ENCODE measurements at regions not wholly inside any gene's neighbourhood (a gene's known extent, or its start where the extent isn't known, plus 50 kb on each side); places are given as distances from the start of the nearest gene placed in this dataset.
"Not testable (repeated sequence)": the region's sequence is repeated elsewhere in the genome, so short reads cannot be mapped to it uniquely, and the experiment has no call there.

- H3K4me1 Mint-ChIP-seq; H3K27me3 Mint-ChIP-seq; POLR2A ChIA-PET; H3K36me3 Mint-ChIP-seq (ENCODE audit: low read depth); H3K27ac Mint-ChIP-seq; H3K4me3 Mint-ChIP-seq; CTCF ChIA-PET; DNase-seq: not testable (repeated sequence)
- H3K9me3 Mint-ChIP-seq, result peaks cover 26% of the 10 kb centered on the region
Measured at GRCh38 chr3:90207353-90208097, 1100.1 kb downstream of the EPHA3 start.

- POLR2A ChIA-PET, result no interaction called here
- CTCF ChIA-PET, result no interaction called here
- DNase-seq, result no peak
- Mint-ChIP-seq H3K36me3 (ENCODE audit: low read depth) (no peaks in the 10 kb centered on the region), H3K4me3 (no peak overlapping the region), H3K27me3 (no peaks in the 10 kb centered on the region), H3K4me1 (no peaks in the 10 kb centered on the region), H3K9me3 (peaks cover 22% of the 10 kb centered on the region), H3K27ac (no peak overlapping the region)
Measured at GRCh38 chr3:90221900-90222299, 1114.5 kb downstream of the EPHA3 start.

- ChIA-PET CTCF (interaction anchor here (0.6 kb wide), 1 partner anchor 17 kb away, joined by 3 read pairs; no protein-coding TSS in a partner anchor), POLR2A (no interaction called here)
- DNase-seq, result no peak
- H3K36me3 Mint-ChIP-seq (ENCODE audit: low read depth), result no peaks in the 10 kb centered on the region
- no peaks in the 10 kb centered on the region for H3K4me1 Mint-ChIP-seq
- no peak overlapping the region for H3K4me3 Mint-ChIP-seq
- no peak overlapping the region for H3K27ac Mint-ChIP-seq
- H3K27me3 Mint-ChIP-seq, result no peaks in the 10 kb centered on the region
- peaks cover 19% of the 10 kb centered on the region for H3K9me3 Mint-ChIP-seq
Measured at GRCh38 chr3:90241481-90241880, 1134.1 kb downstream of the EPHA3 start.

- DNase-seq, result no peak
- ChIA-PET POLR2A (no interaction called here), CTCF (no interaction called here)
- H3K9me3 Mint-ChIP-seq, result peaks cover 11% of the 10 kb centered on the region
- H3K36me3 Mint-ChIP-seq (ENCODE audit: low read depth), result no peaks in the 10 kb centered on the region
- H3K27me3 Mint-ChIP-seq, result no peaks in the 10 kb centered on the region
- no peak overlapping the region for H3K27ac Mint-ChIP-seq
- no peaks in the 10 kb centered on the region for H3K4me1 Mint-ChIP-seq
- H3K4me3 Mint-ChIP-seq, result no peak overlapping the region
Measured at GRCh38 chr3:90253131-90253530, 1145.7 kb downstream of the EPHA3 start.

GRCh38 chr3:90261481-90262433 is 1154.3 kb downstream of the EPHA3 start:
- DNase-seq, result no peak
- CTCF ChIA-PET, result no interaction called here
- Mint-ChIP-seq H3K27me3 (no peaks in the 10 kb centered on the region), H3K36me3 (ENCODE audit: low read depth) (no peaks in the 10 kb centered on the region), H3K4me1 (no peaks in the 10 kb centered on the region), H3K9me3 (peaks cover 24% of the 10 kb centered on the region), H3K4me3 (no peak overlapping the region), H3K27ac (no peak overlapping the region)
- POLR2A ChIA-PET, result no interaction called here
